PC-9 (cell line): ENCODE measurements at regions not wholly inside any gene's neighbourhood (a gene's known extent, or its start where the extent isn't known, plus 50 kb on each side); places are given as distances from the start of the nearest gene placed in this dataset.

Experiments
- BruUV-seq: library from RNA; stranded (reverse); fragments of 400-500 nt; replicated peaks from 2 replicates; lab custom pipeline; 2021; lab: Mats Ljungman, UMichigan
- CTCF ChIA-PET: fragments of 300-600 bp; sonication (Branson Sonifier 250); formaldehyde crosslinking; loops from one replicate; lab custom pipeline; 2022; ENCODE audit warnings: antibody characterized with exemption; lab: Charles Lee
- POLR2A ChIA-PET: fragments of 300-600 bp; sonication (Branson Sonifier 250); formaldehyde crosslinking; loops from one replicate; lab custom pipeline; 2022; ENCODE audit warnings: antibody characterized with exemption; ENCODE audit not compliant: unreplicated experiment; lab: Charles Lee
- DNase-seq, 2 experiments: peaks; one replicate each; pipeline versions ENCODE4 v3.0.0 to v3.0.0-alpha.2; 2015 to 2022; ENCODE audit warnings: mixed read lengths in 1 of 2
- H2AFZ ChIP-seq: fragments of 200-600 bp; sonication (generic); 2 replicates; pipeline ENCODE4 v1.8.1; 2017; ENCODE audit warnings: antibody characterized with exemption
- H3F3A ChIP-seq: fragments of 200-600 bp; sonication (generic); 2 replicates; pipeline ENCODE4 v1.8.1; 2017; ENCODE audit warnings: antibody characterized with exemption, mild to moderate bottlenecking, low read depth; ENCODE audit not compliant: insufficient read depth
- H3K27ac ChIP-seq: fragments of 200-600 bp; sonication (generic); 2 replicates; pipeline ENCODE4 v1.6.1; 2016; ENCODE audit warnings: mixed run types
- H3K27me3 ChIP-seq: fragments of 200-600 bp; sonication (generic); 2 replicates; pipeline ENCODE4 v1.6.1; 2016; ENCODE audit warnings: low read depth, mixed run types; ENCODE audit not compliant: insufficient read depth
- H3K36me3 ChIP-seq: fragments of 200-600 bp; sonication (generic); 2 replicates; pipeline ENCODE4 v1.6.1; 2016; ENCODE audit warnings: low read depth, mixed run types
- H3K4me1 ChIP-seq: fragments of 200-600 bp; sonication (generic); replicated peaks from 2 replicates; pipeline ENCODE4 v1.6.1; 2016; ENCODE audit warnings: mixed run types; ENCODE audit not compliant: insufficient read depth
- H3K4me2 ChIP-seq: fragments of 200-600 bp; sonication (generic); 2 replicates; pipeline ENCODE4 v1.6.1; 2017; ENCODE audit warnings: mixed run types
- H3K4me3 ChIP-seq: fragments of 200-600 bp; sonication (generic); 2 replicates; pipeline ENCODE4 v1.6.1; 2016; ENCODE audit warnings: mixed run types
- H3K79me2 ChIP-seq: fragments of 200-600 bp; sonication (generic); 2 replicates; pipeline ENCODE4 v1.6.1; 2017; ENCODE audit warnings: low read depth, mixed run types
- H3K9me2 ChIP-seq: fragments of 200-600 bp; sonication (generic); 2 replicates; pipeline ENCODE4 v1.8.1; 2017; ENCODE audit warnings: mild to moderate bottlenecking; ENCODE audit not compliant: insufficient read depth
- H3K9me3 ChIP-seq: fragments of 200-600 bp; sonication (generic); 2 replicates; pipeline ENCODE4 v1.8.1; 2016; ENCODE audit warnings: low read depth; ENCODE audit not compliant: insufficient read depth
- H4K20me1 ChIP-seq: fragments of 200-600 bp; sonication (generic); 2 replicates; pipeline ENCODE4 v1.8.1; 2017; ENCODE audit not compliant: insufficient read depth
- CTCF ChIP-seq: fragments of 200-600 bp; sonication (generic); conservative IDR thresholded peaks from 2 replicates; pipeline ENCODE4 v1.6.1; 2017; ENCODE audit warnings: mixed run types, antibody characterized with exemption, mild to moderate bottlenecking, moderate library complexity
- EZH2 ChIP-seq: fragments of 200-600 bp; sonication (generic); IDR thresholded peaks from 2 replicates; pipeline ENCODE4 v1.8.0; 2017; ENCODE audit warnings: antibody characterized with exemption, low read depth
- intact Hi-C: fragments of 100-400 bp; cut with micrococcal nuclease; formaldehyde crosslinking; loops from one replicate; pipeline ENCODE4 v1.10.0; 2022; ENCODE audit not compliant: unreplicated experiment

- Histone ChIP-seq H4K20me1 (no peaks in the 10 kb centered on the region), H3K9me3 (no peaks in the 10 kb centered on the region), H3K27ac (no peak overlapping the region), H3K4me3 (no peak overlapping the region), H3K36me3 (no peaks in the 10 kb centered on the region), H3K4me1 (no peaks in the 10 kb centered on the region), H3K79me2 (no peaks in the 10 kb centered on the region), H2AFZ (no peak overlapping the region), H3K9me2 (no peaks in the 10 kb centered on the region), H3K4me2 (no peak overlapping the region), H3K27me3 (no peaks in the 10 kb centered on the region), H3F3A (no peaks in the 10 kb centered on the region)
- DNase-seq, result no peak
- intact Hi-C loops, result no loop called here
- BruUV-seq, result no TSS peak
- CTCF ChIA-PET, result no interaction called here
- TF ChIP-seq CTCF (no peak), EZH2 (no peak)
- POLR2A ChIA-PET, result no interaction called here
These were observed 542.2 kb downstream of the CDH11 start for GRCh38 chr16:64579712-64580111.

GRCh38 chr16:64545768-64546167, 576.1 kb downstream of the CDH11 start:
- no peaks in the 10 kb centered on the region for H3K9me2 ChIP-seq
- POLR2A ChIA-PET, result no interaction called here
- no TSS peak for BruUV-seq

GRCh38 chr16:64544859-64545258, 577.0 kb downstream of the CDH11 start:
- no peak overlapping the region for H3K4me2 ChIP-seq
- BruUV-seq, result no TSS peak
- H3K79me2 ChIP-seq, result no peaks in the 10 kb centered on the region
- DNase-seq, result no peak
- intact Hi-C loops, result no loop called here
- no peaks in the 10 kb centered on the region for H3K9me2 ChIP-seq
- ChIA-PET CTCF (no interaction called here), POLR2A (no interaction called here)
- H3F3A ChIP-seq, result no peaks in the 10 kb centered on the region
- H3K9me3 ChIP-seq, result no peaks in the 10 kb centered on the region
- H3K4me1 ChIP-seq, result no peaks in the 10 kb centered on the region
- no peak overlapping the region for H3K27ac ChIP-seq
- H3K36me3 ChIP-seq, result no peaks in the 10 kb centered on the region
- no peaks in the 10 kb centered on the region for H4K20me1 ChIP-seq
- TF ChIP-seq EZH2 (no peak), CTCF (no peak)
- H3K4me3 ChIP-seq, result no peak overlapping the region
- peaks cover 5% of the 10 kb centered on the region; the same call in 1 of the 2 replicates for H3K27me3 ChIP-seq
- H2AFZ ChIP-seq, result no peak overlapping the region

More at GRCh38 chr16:64545768-64546167, 576.1 kb downstream of the CDH11 start:
- H3K4me1 ChIP-seq, result no peaks in the 10 kb centered on the region
- no peaks in the 10 kb centered on the region for H4K20me1 ChIP-seq
- H3K9me3 ChIP-seq, result no peaks in the 10 kb centered on the region
- no peak for TF ChIP-seq CTCF
- no peak for TF ChIP-seq EZH2
- no peaks in the 10 kb centered on the region for H3K79me2 ChIP-seq
- no peak for DNase-seq
- H2AFZ ChIP-seq, result no peak overlapping the region
- H3K4me3 ChIP-seq, result no peak overlapping the region
- no peaks in the 10 kb centered on the region for H3K36me3 ChIP-seq
- no peaks in the 10 kb centered on the region for H3F3A ChIP-seq
- H3K27ac ChIP-seq, result no peak overlapping the region
- peaks cover 5% of the 10 kb centered on the region; the same call in 1 of the 2 replicates for H3K27me3 ChIP-seq
- CTCF ChIA-PET, result no interaction called here
- H3K4me2 ChIP-seq, result no peak overlapping the region
- intact Hi-C loops, result no loop called here
